EH (cell line): ENCODE measurements at regions not wholly inside any gene's neighbourhood (a gene's known extent, or its start where the extent isn't known, plus 50 kb on each side); places are given as distances from the start of the nearest gene placed in this dataset.

Source experiments
- DNase-seq: peaks from one replicate; pipeline ENCODE4 v3.0.0-alpha.2; 2015; ENCODE audit warnings: low read depth

DNA sequence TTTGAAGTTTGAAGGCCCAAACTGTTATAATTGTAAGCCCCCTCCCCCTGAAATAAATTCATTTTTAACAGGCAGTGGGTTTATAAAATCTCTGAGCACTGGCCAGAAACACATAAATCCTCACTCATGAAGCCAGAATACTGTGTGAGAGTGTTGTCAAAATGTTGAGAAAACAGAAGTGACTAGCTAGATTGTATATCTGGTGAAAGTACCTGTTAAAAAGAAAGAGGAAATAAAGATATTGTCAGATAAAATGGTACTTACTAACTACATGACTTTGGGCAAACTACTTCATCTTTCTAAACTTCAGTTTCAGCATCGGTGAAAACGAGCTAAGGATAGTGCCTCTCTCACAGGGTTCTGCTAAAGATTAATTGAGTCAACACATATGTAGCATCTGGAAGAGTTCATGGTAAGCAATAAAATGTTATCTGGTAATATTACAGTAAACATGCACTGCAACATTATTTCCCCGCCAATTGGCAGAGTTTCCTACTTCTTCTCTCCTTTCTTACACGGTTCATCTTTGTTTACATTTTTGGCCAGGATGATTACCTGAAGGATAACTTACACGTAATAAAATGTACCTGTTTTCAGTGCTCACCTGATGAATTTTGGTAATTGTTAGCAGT is 202.5 kb upstream of the CHRM2 start:
- DNase-seq = no peak

DNA sequence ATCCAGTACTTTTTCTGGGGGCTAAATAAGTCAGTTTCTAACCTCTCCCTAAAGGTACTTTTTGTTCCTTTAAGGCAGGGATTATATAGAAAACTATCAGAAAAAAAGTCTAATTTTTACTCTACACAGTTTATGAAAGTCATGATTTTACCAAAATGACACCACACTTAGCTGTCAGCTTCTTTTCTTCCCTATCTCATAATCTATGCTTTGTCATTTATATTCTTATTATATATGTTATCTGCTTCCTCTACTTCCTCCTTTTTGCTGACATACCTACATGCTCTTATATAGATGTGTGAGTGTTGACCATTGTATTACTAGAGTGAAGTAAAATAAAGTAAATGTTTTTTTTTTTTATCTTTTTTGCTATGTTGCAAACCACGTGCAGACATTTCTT is 203.9 kb upstream of the CHRM2 start:
- DNase-seq = no peak

DNA sequence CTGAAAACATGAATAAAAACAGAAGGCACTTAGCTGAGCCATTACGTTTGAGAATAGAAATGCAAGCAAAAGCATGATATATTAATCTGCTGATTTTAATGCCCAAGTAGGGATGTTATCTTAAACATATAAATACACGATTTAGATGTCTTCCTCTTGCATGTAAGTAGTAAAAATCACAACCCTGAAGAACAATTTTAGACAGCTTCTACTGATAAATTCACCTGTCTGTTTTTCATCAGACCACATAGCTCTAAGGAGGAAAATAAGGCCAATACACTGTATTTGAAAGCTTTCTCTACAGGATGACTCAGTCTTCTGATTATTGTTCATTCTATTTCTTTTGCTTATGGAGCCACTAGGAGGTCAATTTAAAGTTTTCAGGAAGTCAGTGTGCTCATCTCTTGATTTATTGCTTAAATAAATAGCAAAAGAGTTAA is 210.9 kb upstream of the CHRM2 start:
- DNase-seq = peak; percentile 55

DNA sequence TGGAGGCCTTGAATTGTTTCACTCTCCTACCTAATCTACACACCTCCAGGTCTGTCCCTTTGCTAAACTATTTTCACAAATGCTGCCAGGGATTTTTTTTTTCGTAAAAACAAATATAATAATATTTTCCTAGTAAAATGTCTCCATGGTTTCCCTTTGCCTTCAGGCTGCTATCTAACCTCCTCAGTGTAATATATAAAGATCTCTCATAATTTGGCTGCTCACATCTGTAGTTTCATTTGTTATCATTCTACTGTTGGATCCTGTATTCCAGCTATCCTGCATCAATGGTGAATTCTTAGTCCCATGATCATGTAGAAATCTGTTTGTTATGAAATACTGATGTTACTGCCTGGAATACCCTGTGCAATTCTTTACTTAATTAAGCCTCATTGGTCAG is 211.9 kb upstream of the CHRM2 start:
- DNase-seq = no peak

DNA sequence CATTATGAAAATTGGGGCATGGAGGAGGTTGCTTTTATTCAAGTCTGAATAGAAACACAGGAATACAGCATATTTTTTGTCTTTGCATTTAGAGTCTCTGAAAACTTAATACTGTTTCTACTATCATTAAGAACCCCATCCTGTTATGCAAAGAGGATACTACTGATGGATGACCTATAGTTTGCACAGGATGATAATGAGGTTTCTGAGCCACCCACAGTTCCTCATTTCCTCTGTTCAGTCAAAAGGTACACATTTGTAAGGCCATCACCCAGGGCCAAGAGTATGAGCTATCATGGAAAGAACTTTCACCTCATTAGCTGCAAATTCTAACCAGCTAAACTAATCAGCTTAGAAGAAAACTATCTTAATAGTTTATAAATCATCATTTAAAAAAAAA is 213.0 kb upstream of the CHRM2 start:
- DNase-seq = no peak

DNA sequence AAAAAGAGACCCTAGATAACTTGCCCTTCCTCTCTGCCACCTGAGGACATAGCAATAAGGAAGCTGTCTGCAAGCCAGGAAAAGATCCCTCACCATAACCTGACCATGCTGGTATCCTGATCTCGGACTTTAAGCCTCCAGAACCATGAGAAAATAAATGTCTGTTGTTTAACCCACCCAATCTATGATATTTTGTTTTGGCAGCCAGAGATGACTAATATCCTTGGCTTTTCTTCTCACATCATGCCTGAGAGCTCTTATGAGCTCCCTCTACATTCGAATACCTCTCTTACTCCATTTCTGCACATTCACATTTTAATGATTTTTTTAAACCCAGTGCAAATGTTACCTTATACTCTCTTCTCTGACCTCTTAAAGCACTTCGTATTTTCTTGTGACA is 214.0 kb upstream of the CHRM2 start:
- peak; percentile 69 for DNase-seq

DNA sequence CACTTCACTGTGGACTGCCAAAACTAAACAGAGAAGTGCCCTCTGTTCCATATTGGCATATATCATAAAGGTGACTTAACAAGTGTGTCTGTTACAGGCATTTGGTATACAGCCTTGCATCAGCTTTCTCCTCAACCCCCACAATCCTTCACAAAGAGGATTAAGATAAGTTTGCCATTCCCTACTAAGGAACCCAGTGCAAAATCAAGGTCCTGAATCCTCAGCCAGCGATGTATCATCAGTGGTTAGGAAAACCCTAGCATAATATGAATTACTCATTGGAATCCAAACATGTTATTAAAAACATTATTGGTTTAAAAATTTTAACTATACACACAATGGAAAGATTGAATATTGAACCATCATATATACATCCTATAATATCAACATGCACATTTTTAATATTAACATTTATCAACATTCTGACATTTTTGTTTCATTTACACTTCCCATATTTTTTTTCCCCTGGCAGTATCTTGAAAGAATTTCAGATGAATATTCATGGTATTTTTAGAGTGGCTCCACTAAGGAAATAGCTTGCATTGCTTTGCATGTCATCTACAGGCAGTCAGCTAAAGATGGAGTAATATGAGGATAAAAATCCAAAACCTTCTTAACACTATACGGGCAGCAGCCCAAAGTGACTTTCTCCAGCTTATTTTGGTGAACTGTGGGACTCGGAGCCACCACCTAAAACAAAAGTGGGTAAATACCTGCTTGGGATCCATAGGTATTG is 215.6 kb upstream of the CHRM2 start:
- DNase-seq = peak; percentile 66

DNA sequence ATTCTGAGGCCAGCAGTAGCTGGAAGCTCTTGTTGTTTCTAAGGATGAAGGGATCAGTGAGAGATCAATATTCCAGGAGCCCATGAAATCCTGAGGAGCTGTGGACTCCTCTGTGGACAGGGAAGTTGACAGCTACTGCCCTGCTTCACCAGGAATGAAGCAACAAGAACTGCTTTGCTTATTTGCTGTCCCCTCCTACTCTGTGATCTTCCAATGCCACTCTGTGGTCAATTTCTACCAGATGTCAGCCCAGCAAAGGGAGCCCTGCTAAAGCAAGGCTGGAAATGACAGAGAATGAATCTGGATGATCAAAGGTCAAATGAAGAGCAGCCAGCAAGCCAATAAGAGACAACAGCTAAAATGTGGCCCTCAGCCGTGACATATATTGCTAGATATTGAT is 227.5 kb upstream of the CHRM2 start:
- DNase-seq = no peak

DNA sequence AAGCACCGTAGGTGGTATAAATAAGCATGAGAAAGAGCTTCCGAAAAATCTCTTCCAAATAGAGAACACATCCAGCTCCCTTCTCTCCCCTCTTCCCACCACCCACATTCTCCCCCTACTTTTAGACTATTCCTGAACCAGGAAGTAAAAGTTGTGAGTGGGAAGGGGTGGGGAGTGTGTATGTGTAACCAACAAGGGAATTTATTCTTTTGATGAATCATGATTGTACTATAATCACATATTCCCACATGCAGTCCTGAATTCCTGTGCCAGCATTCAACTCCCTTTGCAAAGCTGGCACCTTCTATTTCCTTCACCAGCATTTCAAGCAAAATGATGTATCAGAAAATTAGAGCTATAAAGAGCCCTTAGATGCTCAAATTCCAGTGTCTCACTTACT is 230.6 kb upstream of the CHRM2 start:
- peak; percentile 35 for DNase-seq

DNA sequence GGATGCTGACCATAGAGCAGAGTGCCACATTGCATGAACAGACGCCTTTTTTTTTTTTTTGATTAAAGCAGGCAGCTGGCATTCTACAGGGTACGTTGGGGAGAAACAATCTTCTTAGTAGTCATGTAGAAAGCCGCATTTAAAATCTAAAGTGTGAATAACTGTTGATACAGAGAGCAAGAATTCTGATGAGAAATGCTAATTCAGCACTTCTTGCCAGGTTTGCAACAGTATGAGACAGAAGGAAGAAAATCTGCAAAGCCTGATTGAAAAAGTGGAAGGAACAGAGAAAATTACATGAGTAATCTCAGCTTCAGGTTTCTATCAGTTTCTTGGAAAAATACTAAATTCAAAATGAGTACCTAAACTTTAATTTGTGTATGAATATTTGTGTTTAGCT is 232.7 kb upstream of the CHRM2 start:
- no peak for DNase-seq

DNA sequence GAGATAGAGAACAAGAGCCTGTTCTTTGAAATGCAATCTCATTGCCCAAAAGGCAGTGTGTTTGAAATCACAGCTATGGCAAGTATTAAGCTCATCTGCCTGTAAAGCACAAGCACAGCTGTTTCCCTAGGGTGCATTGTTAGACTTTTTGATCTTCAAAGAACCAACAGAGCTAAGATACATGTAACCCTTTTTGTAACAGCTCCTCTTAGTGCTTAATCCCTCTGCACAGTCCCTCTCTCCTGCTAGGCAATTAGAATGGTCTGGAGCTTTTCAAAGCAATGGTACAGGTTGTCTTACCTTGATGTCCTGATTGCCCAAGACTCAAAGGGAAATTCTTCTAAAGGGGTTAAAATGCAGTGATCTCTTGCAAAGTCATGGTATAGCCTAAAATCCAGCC is 249.6 kb upstream of the CHRM2 start:
- no peak for DNase-seq

DNA sequence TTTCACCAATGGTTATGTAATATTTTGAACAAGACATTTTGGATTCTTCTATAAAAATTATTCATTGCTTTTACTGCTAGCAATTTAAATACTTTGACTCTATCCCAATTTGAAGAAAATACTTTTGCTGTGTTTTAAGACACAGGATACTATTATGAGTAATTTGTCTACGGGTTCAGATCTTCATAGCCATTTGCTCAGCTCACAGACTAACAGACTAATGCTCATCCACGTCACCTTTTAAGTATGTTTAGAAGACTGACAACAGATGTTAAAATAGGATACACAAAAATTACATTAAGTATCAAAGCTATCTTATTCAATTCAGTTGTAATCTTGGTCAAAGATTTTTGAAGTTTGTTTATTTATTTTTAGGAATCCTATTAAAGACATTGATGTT is 251.3 kb upstream of the CHRM2 start:
- peak; percentile 78 for DNase-seq

DNA sequence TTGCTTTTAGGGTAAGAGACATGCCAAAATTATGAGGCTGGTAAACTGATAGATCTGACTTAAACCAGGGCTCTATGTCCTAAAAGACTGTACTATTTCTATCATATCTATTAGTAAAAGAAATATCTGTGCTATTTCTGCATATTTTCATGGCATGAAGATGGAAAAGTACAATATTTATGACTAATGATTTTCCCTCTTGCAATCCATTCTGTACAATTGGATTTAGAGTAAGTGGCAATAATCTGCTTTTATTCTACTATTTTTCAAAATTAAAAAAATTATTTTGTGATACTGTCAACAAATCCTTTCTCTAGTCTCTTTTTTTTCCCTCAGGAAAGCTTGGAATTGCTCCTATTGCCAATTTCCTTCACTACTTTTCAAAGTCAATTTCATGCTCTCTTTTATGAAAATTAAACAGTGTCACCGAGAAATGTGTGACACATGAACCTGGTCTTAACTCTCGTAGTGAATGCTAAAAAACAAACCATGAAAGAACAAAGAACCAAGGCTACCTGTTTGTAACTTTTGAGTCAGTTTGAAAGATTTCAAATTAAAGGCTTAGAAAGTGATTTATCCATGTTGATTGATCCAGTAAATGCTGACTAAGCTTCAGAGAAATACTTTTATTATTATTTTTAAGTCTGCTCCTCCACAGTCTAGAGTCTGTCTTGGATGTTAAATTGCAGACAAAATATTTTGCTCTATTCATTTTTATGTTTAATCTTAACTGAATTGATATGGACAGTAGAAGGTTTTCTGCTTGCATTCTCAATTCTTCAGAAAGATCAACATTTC is 262.7 kb upstream of the CHRM2 start:
- no peak for DNase-seq

DNA sequence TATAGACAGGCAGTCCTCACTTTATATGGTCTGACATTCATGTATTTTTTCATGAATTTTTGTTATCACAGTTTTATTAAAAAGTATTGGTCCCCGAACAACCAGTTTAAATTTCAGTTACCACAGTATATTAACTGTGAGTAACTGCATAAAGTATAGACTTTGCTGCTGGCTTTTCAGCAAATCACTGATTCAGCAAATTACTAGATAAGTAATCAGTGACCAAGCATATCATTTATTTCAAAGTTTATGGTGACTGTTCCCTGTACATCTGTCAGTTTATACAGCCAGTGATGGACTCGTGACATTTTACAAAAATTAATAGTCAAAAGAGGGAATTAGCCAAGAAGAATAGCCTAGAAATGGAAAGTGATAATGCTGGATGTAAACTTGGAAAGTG is 266.7 kb upstream of the CHRM2 start:
- no peak for DNase-seq

DNA sequence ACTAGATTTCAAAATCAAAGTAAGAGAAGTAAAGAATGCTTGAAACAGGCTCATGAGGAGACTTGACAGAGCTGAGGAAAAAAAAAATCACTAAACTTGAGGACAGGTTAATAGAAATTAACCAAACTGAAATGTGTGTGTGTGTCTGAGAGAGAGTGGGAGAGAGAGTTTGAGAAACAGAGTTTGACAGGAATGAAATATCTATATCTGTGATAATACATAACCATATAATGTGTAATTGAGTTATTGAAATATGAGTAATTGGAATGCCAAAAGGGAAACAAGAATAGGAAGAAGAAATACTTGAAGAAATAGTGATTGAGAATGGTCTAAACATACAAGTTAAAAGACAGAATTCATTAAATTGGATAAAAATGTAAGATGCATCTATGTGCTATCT is 268.0 kb upstream of the CHRM2 start:
- DNase-seq = no peak

DNA sequence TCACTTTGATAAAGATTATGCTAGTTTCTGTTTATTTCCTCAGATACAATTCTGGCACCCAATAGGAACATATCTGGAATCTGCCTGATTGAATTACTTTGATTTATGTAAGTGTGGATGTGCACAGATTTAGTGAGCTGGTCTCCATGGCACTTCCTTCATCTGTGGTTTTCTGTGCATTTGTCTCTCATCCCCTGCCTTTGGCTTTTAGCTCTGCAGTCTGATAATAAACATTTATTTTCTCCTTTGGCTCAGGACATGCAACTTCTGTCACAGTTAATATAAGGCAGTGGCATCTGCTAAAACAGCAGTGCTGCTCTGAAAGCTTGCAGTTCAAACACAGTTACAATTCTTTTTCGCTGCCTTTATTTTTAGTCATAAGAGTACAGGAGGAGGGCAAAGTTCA is 273.7 kb upstream of the CHRM2 start:
- DNase-seq = peak; percentile 64

DNA sequence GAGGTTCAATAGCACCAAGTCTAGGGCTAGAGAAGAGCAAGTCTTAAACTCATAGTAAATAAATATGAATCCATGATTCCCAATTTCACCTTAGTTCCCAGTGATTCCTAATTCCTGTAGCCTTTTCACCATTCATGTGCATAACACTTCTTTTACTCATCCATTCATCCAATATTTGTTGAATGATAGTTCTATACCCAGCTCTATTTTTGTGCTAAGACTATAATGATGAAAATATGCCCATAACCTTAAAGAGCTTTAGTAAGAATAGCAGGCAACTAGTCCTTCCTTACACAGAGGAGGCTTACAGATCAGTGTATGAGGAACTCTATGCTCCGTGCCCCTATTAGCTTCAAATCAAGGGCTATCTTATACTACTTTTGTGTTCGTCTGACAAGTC is 280.2 kb upstream of the CHRM2 start:
- peak; percentile 62 for DNase-seq

DNA sequence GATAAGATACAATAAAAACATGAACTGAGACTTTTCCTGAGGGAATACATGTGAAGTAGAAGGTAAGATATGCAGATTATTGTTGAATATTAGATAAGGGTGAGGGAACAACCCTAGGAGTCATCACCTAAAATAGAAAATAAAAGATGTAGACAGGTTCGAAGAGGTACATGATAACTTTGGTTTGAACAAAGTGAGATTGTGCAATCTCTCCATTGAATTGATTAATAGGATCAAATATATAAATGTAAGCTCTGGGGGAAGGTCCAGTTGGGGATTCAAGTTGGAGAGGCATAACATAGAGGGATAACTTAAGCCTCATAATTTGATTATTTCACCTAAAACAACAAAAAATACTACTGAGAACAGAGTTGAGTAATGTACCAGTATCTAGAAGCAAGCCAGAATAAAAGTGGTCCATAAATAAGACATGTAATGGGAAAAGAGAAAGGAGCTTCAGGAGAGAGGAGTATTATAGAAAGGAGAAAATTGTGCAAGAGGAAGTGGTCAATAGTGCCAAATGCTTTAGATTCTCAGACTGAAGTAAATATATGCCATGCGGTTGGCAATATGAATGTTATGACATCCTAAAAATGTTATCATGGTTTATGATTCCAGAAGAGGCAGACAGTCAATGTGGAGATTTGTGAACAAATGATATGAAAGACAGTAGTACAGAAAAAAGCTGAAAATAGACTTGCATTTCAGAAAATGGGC is 282.3 kb upstream of the CHRM2 start:
- DNase-seq = peak; percentile 36

DNA sequence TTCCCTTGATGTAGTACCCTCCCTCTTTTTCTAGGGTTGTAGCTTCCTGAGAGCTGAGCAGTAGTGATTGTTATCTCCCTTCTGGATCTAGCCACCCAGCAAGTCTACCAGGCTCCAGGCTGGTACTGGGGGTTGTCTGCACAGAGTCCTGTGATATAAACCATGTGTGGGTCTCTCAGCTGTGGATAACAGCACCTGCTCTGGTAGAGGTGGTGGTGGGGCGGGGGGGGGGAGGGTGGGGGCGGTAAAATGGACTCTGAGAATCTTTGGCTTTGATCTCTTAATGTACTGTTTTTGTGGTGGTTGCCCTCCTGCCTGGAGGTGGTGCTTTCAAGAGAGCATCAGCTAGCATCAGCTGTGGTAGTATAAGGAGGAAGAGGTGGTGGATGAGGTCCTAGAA is 302.0 kb upstream of the CHRM2 start:
- DNase-seq = no peak

DNA sequence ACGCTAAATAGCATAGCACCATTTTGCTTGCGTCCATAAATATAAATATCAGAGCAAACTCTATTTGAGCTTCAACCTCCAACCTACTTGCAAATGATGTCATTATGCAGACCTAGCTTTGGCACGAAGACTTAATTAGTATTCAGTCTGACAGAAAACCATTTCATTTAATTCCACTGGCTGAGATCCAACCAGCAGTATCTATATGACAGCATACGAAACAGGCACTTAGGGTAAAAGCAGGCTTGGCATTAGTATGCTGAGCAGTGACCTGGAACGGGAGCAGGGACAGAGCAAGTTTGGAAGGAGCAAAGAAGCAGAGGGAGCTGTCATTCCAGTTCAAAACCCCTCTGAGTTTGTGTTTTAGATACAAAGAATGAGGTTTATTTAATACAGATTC is 312.5 kb upstream of the CHRM2 start:
- no peak for DNase-seq

DNA sequence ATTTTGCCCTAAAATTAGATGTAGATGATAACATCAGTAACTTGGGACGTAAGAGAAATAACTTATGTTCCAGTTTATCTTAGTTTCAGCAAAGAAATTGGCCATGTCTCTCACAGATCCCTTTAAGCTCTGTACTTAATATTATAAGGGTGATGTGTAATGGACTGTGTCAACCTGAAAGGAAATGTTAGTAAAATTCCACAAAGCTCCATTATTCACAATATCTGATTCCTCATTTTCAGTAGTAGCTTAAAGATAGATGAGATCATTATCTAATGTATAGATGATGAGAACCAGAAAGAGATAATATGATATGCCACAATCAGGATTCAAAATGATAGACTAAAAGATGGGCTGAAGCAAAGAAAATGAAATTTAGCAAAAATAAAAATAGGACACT is 316.8 kb upstream of the CHRM2 start:
- DNase-seq = no peak

DNA sequence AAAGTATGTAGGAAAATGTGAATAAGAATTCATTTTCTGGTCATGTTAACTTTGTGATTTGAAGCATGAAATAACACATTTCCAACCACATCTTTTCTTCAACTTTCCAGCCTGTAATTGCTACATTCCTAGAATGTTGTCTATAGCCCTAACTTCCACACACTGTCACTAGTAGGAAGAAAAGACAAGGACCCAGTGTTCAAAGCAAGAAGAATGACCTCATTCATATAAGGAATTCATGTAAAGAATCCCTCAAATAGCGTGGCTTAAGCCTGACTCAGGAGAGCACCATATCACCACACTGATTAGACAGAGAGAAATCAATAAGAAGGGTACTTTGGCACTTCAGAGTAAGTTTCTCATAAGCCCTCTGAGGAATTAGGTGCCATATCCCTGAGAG is 318.7 kb upstream of the CHRM2 start:
- no peak for DNase-seq

DNA sequence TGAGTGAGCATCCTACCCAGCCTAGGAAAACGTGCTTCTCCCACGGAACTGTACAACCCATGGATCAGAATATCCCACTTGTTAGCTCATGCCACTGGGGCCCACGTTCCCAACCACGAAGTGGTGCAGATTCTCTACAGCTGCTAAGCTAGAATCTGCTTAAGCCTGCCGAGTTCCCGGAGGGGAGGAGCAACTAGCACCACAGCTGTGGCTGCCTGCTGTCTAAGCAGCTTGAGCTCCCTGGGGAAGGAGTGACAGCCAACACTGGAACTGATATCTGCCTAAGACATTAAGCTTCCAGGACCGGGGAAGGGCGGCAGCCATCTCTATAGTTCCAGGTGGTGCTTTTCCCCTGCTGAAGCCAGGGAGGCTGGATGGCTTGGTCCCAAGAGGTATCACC is 334.7 kb upstream of the CHRM2 start:
- no peak for DNase-seq
